ENCODE measurements at regions not wholly inside any gene's neighbourhood (a gene's known extent, or its start where the extent isn't known, plus 50 kb on each side); places are given as distances from the start of the nearest gene placed in this dataset.

- TF ChIP-seq REST (IDR thresholded peaks at IDR 0.05): no peak
- no peak for TF ChIP-seq RAD21 (IDR thresholded peaks at IDR 0.05)
- no peak for TF ChIP-seq MAX (IDR thresholded peaks at IDR 0.05)
- no peak for TF ChIP-seq CTCF (IDR thresholded peaks at IDR 0.05; ENCODE audit: low read depth, low read length, missing input control)
- TF ChIP-seq YY1 (IDR thresholded peaks at IDR 0.05): no peak
- TF ChIP-seq RXRA (IDR thresholded peaks at IDR 0.05): no peak
- no peak for TF ChIP-seq GABPA (IDR thresholded peaks at IDR 0.05 in 1 of 2, conservative IDR thresholded peaks at IDR 0.05 in 1 of 2)
Observed at GRCh38 chr7:110386913-110387312, 704.0 kb upstream of the LRRN3 start.

All from liver (tissue), 3 donors.